GM12878 (cell line): ENCODE measurements at regions not wholly inside any gene's neighbourhood (a gene's known extent, or its start where the extent isn't known, plus 50 kb on each side); places are given as distances from the start of the nearest gene placed in this dataset.

Source experiments
- ATAC-seq: fragments of 200-7000 bp; cut with Tn5 transposase; 3 replicates; pipeline ENCODE4 v1.9.1; 2020; ENCODE audit warnings: mild to moderate bottlenecking, moderate library complexity
- BruUV-seq: library from RNA; stranded (reverse); fragments of 400-500 nt; replicated peaks from 2 replicates; lab custom pipeline; 2021; lab: Mats Ljungman, UMichigan
- CTCF ChIA-PET: fragments of 300-600 bp; sonication (Branson Sonifier 250); formaldehyde crosslinking; extraction: SDS; loops from one replicate; lab custom pipeline; 2021; ENCODE audit warnings: inconsistent platforms; lab: Yijun Ruan, JAX
- POLR2A ChIA-PET: fragments of 350-600 bp; formaldehyde crosslinking; extraction: SDS; loops from one replicate; lab custom pipeline; 2021; ENCODE audit warnings: inconsistent platforms; lab: Charles Lee
- RAD21 ChIA-PET: fragments of 300-600 bp; sonication (Branson Sonifier 250); formaldehyde crosslinking; loops from one replicate; lab custom pipeline; 2023; ENCODE audit warnings: antibody characterized with exemption; ENCODE audit not compliant: unreplicated experiment; lab: Charles Lee
- SMC1A ChIA-PET: fragments of 300-600 bp; sonication (Branson Sonifier 250); formaldehyde crosslinking; loops from one replicate; lab custom pipeline; 2023; ENCODE audit not compliant: unreplicated experiment, uncharacterized antibody; lab: Charles Lee
- DNase-seq: peaks from one replicate; pipeline ENCODE4 v3.0.0-alpha.2; 2011; ENCODE audit warnings: low read depth, low spot score
- FAIRE-seq: peaks from 3 replicates; lab custom pipeline; 2011; peaks lifted over from hg19 to GRCh38; lab: Jason Lieb, UNC
- H2AFZ ChIP-seq: 2 replicates; pipeline ENCODE4 v1.6.0; 2011; ENCODE audit warnings: low read depth, low read length, control low read depth; ENCODE audit not compliant: control insufficient read depth
- H3K27ac ChIP-seq: 2 replicates; pipeline ENCODE4 v1.5.1; 2011; ENCODE audit warnings: control low read depth; ENCODE audit not compliant: control insufficient read depth, insufficient read depth
- H3K27me3 ChIP-seq, 2 experiments: replicated peaks in 1 of 2; 2 replicates each; pipeline versions ENCODE4 v1.6.0 to v1.6.1; 2011; ENCODE audit warnings: low read length in 1 of 2; ENCODE audit not compliant: control insufficient read depth in 2 of 2, insufficient read depth in 2 of 2
- H3K36me3 ChIP-seq, 2 experiments: 2 replicates each; pipeline ENCODE4 v1.5.1; 2011; ENCODE audit warnings: low read length in 1 of 2; ENCODE audit not compliant: control insufficient read depth in 2 of 2, insufficient read depth in 2 of 2
- H3K4me1 ChIP-seq: 2 replicates; pipeline ENCODE4 v1.6.1; 2011; ENCODE audit warnings: mild to moderate bottlenecking, low read length, moderate library complexity, mixed read lengths; ENCODE audit not compliant: control insufficient read depth, insufficient read depth
- H3K4me2 ChIP-seq: 2 replicates; pipeline ENCODE4 v1.6.0; 2011; ENCODE audit warnings: control low read depth; ENCODE audit not compliant: control insufficient read depth, insufficient read depth
- H3K4me3 ChIP-seq: fragments of 200-600 bp; sonication (generic); 2 replicates; pipeline ENCODE4 v1.5.1; 2016
- H3K79me2 ChIP-seq: 2 replicates; pipeline ENCODE4 v1.6.0; 2011; ENCODE audit warnings: low read length; ENCODE audit not compliant: control insufficient read depth, insufficient read depth
- H3K9ac ChIP-seq: 2 replicates; pipeline ENCODE4 v1.8.0; 2011; ENCODE audit warnings: low read length, control low read depth, mixed read lengths; ENCODE audit not compliant: control insufficient read depth, insufficient read depth
- H3K9me3 ChIP-seq: replicated peaks from 3 replicates; pipeline ENCODE4 v1.5.1; 2011; ENCODE audit warnings: mild to moderate bottlenecking, low read length; ENCODE audit not compliant: control insufficient read depth, insufficient read depth
- H4K20me1 ChIP-seq: 2 replicates; pipeline ENCODE4 v1.6.0; 2011; ENCODE audit not compliant: control insufficient read depth, insufficient read depth
- IRF3 ChIP-seq: fragments of 450-650 bp; IDR thresholded peaks from 2 replicates; pipeline ENCODE4 v1.6.1; 2014; ENCODE audit warnings: mild to moderate bottlenecking
- PRDM15 ChIP-seq: fragments of 450-650 bp; formaldehyde crosslinking; IDR thresholded peaks from 2 replicates; pipeline ENCODE4 v1.4.0; 2020; ENCODE audit warnings: mild to moderate bottlenecking, moderate library complexity
- SMARCA5 ChIP-seq: fragments of 450-650 bp; IDR thresholded peaks from 2 replicates; pipeline ENCODE4 v1.6.1; 2017; ENCODE audit warnings: mild to moderate bottlenecking
- TCF12 ChIP-seq: IDR thresholded peaks from 2 replicates; pipeline ENCODE4 v1.6.1; 2011; ENCODE audit warnings: low read depth, mild to moderate bottlenecking, low read length
- ZNF622 ChIP-seq: fragments of 450-650 bp; IDR thresholded peaks from 2 replicates; pipeline ENCODE4 v1.6.1; 2017; ENCODE audit warnings: mild to moderate bottlenecking, inconsistent platforms
- WGBS: methylation state at CpG from one replicate; pipeline ENCODE4 v1.1.6; 2016; ENCODE audit warnings: low lambda C conversion rate; ENCODE audit not compliant: insufficient replicate concordance, insufficient coverage; ENCODE audit errors: missing lambda C conversion rate; 5-methylcytosine and 5-hydroxymethylcytosine counted together
- in situ Hi-C: fragments of 300-500 bp; cut with MboI; formaldehyde crosslinking; loops from 9 replicates; pipeline ENCODE4 v1.14.3; 2018; ENCODE audit warnings: mixed read lengths
- intact Hi-C: fragments of 100-400 bp; cut with micrococcal nuclease; formaldehyde crosslinking; loops from one replicate; pipeline ENCODE4 v1.14.2; 2022; ENCODE audit not compliant: unreplicated experiment
- TF ChIP-seq, protein P1 (sequence below): IDR thresholded peaks from 2 replicates; pipeline ENCODE4 v1.6.1; 2012; ENCODE audit warnings: low read length, inconsistent platforms

DNA sequence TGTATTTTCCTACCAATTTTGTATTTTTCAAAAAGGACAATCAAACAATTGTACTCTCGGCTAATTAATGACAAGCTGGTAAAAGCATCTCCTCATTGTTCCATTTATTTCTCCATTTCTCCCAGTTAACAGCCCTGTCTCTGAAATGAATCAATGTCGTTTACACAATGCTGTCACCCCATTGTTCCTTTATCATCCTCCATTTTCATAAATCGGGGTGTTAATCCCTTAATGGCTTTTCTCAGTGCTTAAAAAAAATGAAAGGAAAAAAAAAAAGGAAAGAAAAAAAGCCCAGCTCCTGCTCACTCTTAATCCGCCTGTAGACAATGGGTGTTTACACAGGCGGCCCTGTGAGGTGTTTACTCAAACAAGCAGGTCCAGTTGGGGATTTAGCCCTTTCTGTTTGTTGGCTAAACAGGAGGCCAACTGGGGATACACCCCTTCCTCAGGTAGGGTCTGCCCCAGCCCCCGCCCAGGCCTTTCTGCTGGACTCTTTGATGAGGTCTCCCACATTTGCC is 86.8 kb upstream of the SALL1 start (continued):
- no peak for TF ChIP-seq IRF3
- no peak for TF ChIP-seq SMARCA5

GRCh38 chr16:51237207-51237606 is 86.1 kb upstream of the SALL1 start:
- ChIA-PET RAD21 (no interaction called here), CTCF (interaction anchor here (1.3 kb wide), 1 partner anchor 520 kb away, joined by 3 read pairs; no protein-coding TSS in a partner anchor), SMC1A (no interaction called here), POLR2A (no interaction called here)
- in situ Hi-C loops: no loop called here
- TF ChIP-seq TCF12 (no peak), PRDM15 (CRISPR knock-in tag) (no peak), ZNF622 (no peak)
- TF ChIP-seq, protein P1, sequence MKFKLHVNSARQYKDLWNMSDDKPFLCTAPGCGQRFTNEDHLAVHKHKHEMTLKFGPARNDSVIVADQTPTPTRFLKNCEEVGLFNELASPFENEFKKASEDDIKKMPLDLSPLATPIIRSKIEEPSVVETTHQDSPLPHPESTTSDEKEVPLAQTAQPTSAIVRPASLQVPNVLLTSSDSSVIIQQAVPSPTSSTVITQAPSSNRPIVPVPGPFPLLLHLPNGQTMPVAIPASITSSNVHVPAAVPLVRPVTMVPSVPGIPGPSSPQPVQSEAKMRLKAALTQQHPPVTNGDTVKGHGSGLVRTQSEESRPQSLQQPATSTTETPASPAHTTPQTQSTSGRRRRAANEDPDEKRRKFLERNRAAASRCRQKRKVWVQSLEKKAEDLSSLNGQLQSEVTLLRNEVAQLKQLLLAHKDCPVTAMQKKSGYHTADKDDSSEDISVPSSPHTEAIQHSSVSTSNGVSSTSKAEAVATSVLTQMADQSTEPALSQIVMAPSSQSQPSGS: no peak
- H4K20me1 ChIP-seq: no peaks in the 10 kb centered on the region
- no peaks in the 10 kb centered on the region for H3K9me3 ChIP-seq
- H3K27ac ChIP-seq: no peak overlapping the region
- H3K36me3 ChIP-seq: no peaks in the 10 kb centered on the region
- no peaks in the 10 kb centered on the region for H3K27me3 ChIP-seq
- H3K79me2 ChIP-seq: no peaks in the 10 kb centered on the region
- intact Hi-C loops: no loop called here
- H3K4me1 ChIP-seq: no peaks in the 10 kb centered on the region
- no peak for DNase-seq
- FAIRE-seq: no peak
- no TSS peak for BruUV-seq
- H3K4me3 ChIP-seq: no peak overlapping the region
- H3K4me2 ChIP-seq: no peak overlapping the region
- H3K9ac ChIP-seq: no peak overlapping the region
- ATAC-seq: no peak
- WGBS: 62% methylated on average over 2 of the region's 2 CpGs
- H2AFZ ChIP-seq: no peak overlapping the region
